Cardiac muscle cell (in vitro differentiated cells and primary cell): ENCODE measurements at regions not wholly inside any gene's neighbourhood (a gene's known extent, or its start where the extent isn't known, plus 50 kb on each side); places are given as distances from the start of the nearest gene placed in this dataset.

Experiments
- DNase-seq, 2 donors: peaks; one replicate each; pipeline versions ENCODE4 v3.0.0 to v3.0.0-alpha.2; 2010 to 2017; ENCODE audit warnings: low read depth in 1 of 2, low spot score in 1 of 2
- H3K27ac ChIP-seq: fragments of 200-600 bp; sonication (generic); 2 replicates; pipeline ENCODE4 v1.5.1; 2016
- H3K27me3 ChIP-seq: fragments of 200-600 bp; sonication (generic); 2 replicates; pipeline ENCODE4 v1.6.0; 2016; ENCODE audit warnings: control low read depth
- H3K36me3 ChIP-seq: fragments of 200-600 bp; sonication (generic); 2 replicates; pipeline ENCODE4 v1.5.1; 2016; ENCODE audit warnings: control low read depth
- H3K4me1 ChIP-seq: fragments of 200-600 bp; sonication (generic); 2 replicates; pipeline ENCODE4 v1.8.1; 2017; ENCODE audit warnings: low read depth, mild to moderate bottlenecking, mixed run types
- H3K4me3 ChIP-seq: fragments of 200-600 bp; sonication (generic); 2 replicates; pipeline ENCODE4 v1.5.1; 2016; ENCODE audit warnings: mild to moderate bottlenecking
- H3K9me3 ChIP-seq: fragments of 200-600 bp; sonication (generic); 2 replicates; pipeline ENCODE4 v1.5.1; 2017; ENCODE audit warnings: low read depth, mild to moderate bottlenecking, control low read depth
- TF ChIP-seq, protein P1 (sequence below): IDR thresholded peaks from 2 replicates; pipeline ENCODE4 v1.5.1; 2012; ENCODE audit warnings: low read depth, mild to moderate bottlenecking, low read length

DNA sequence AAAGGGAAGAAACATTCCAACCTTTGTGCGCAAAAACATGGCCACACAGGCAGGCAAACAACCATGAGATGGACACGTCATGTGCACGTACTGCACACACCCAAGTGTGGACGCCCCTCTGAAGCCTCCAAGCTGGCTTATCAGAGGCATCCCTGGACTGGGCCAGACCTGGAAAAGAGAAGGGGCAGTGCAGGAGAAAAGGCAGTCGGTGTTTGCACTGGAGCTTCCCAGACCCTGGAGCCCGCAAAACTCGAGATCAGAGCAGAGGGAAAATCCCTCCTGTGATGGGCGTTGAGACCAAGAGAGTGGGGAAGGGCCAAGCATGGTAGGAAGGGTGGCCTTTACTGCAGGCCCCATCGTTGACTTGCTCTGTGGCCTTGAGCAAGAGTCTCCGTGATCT lies 269.5 kb downstream of the CYRIA start:
- TF ChIP-seq, protein P1, sequence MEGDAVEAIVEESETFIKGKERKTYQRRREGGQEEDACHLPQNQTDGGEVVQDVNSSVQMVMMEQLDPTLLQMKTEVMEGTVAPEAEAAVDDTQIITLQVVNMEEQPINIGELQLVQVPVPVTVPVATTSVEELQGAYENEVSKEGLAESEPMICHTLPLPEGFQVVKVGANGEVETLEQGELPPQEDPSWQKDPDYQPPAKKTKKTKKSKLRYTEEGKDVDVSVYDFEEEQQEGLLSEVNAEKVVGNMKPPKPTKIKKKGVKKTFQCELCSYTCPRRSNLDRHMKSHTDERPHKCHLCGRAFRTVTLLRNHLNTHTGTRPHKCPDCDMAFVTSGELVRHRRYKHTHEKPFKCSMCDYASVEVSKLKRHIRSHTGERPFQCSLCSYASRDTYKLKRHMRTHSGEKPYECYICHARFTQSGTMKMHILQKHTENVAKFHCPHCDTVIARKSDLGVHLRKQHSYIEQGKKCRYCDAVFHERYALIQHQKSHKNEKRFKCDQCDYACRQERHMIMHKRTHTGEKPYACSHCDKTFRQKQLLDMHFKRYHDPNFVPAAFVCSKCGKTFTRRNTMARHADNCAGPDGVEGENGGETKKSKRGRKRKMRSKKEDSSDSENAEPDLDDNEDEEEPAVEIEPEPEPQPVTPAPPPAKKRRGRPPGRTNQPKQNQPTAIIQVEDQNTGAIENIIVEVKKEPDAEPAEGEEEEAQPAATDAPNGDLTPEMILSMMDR, result no peak
- Histone ChIP-seq H3K9me3 (no peaks in the 10 kb centered on the region), H3K27ac (no peak overlapping the region), H3K36me3 (no peaks in the 10 kb centered on the region), H3K4me1 (peaks cover 15% of the 10 kb centered on the region), H3K27me3 (no peaks in the 10 kb centered on the region), H3K4me3 (no peak overlapping the region)
- DNase-seq, result no peak

GRCh38 chr2:16395601-16396000 lies 270.0 kb downstream of the CYRIA start:
- no peak overlapping the region for H3K27ac ChIP-seq
- TF ChIP-seq, protein P1, result no peak
- H3K27me3 ChIP-seq, result no peaks in the 10 kb centered on the region
- no peak for DNase-seq
- H3K4me1 ChIP-seq, result peaks cover 15% of the 10 kb centered on the region
- H3K9me3 ChIP-seq, result no peaks in the 10 kb centered on the region
- H3K36me3 ChIP-seq, result no peaks in the 10 kb centered on the region
- no peak overlapping the region for H3K4me3 ChIP-seq

DNA sequence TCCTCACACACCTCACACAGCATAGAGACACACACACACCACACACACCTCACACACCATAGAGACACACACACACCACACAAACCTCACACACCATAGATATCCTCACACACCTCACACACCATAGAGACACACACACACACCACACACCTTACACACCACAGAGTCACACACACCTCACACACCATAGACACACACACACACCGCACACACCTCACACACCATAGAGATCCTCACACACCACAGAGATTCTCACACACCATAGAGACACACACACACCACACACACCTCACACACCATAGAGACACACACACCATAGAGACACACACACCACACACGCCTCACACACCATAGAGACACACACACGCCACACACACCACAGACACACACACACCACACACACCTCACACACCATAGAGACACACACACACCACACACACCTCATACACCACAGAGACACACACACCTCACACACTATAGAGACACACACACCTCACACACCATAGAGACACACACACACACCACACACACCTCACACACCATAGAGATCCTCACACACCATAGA lies 270.6 kb downstream of the CYRIA start:
- no peak for DNase-seq
- peaks cover 10% of the 10 kb centered on the region for H3K4me1 ChIP-seq
- no peak overlapping the region for H3K27ac ChIP-seq
- no peaks in the 10 kb centered on the region for H3K27me3 ChIP-seq
- no peaks in the 10 kb centered on the region for H3K36me3 ChIP-seq
- no peak overlapping the region for H3K4me3 ChIP-seq
- H3K9me3 ChIP-seq, result no peaks in the 10 kb centered on the region
- TF ChIP-seq, protein P1, result no peak

DNA sequence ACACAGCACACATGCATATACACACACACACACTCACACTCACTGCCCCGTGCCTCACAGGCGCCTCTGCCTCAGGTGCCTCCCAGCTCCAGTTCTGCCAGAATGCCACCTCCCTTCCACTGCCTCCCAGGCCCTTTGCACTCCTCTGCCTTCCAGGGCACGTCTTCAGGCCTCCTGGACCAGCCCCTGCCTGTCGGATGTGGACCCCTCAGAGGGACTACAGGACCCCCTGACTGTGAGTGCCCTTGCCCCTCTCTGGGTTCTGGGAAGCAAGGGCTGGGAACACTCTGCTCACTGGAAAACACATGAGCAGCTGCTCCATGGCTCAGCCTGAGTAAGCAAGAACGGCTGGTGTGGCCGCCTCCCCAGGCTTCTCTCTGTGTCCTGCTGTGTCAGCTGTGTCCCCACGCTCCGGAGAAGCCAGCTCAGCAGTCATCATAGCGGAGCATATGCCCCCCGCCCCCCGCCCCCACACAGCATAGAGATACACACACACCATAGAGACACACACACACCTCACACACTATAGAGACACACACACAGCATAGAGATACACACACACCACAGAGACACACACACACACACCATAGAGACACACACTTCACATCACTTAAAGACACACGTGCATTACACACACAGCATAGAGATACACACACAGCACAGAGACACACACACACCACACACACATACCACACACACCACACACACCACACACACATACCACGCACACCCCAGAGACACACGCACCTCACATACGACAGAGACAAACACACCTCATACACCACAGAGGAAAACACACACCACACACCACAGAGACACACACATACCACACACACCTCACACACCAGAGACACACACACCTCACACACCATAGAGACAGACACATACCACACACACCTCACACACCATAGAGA lies 271.3 kb downstream of the CYRIA start:
- Histone ChIP-seq H3K4me3 (no peak overlapping the region), H3K36me3 (no peaks in the 10 kb centered on the region), H3K9me3 (no peaks in the 10 kb centered on the region), H3K27me3 (no peaks in the 10 kb centered on the region), H3K4me1 (peaks cover 6% of the 10 kb centered on the region), H3K27ac (peak overlapping the region; percentile 58)
- TF ChIP-seq, protein P1, result no peak
- DNase-seq, result peak in 1 of 2 donors; percentile 52

DNA sequence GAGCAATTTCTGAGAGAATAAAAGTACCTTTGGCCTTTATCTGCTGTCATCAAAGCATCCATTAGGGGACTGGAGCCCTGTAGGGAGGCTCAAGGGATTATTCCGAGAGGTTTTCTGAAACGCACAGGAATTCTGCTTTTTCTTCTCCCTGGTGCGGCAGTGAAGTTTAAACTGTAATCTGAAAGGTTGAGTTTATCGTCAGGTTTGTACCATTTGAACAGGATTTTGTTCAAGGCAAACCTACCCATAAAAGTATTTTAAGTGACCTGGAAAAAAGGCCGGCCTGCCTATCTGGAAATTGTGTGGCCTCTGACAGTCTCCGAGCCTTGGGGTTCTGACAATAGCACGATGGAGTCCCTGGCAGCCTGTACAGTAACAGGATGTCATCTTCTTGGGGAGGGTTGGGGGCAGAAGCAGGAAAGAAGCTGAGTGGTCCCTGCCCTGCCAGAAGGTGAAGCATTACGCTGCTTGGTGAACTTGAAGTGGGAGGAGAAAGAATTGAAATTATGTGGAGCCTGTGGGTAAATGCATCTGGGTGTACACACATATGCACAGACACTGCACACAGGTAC lies 272.0 kb downstream of the CYRIA start:
- Histone ChIP-seq H3K4me3 (no peak overlapping the region), H3K27me3 (no peaks in the 10 kb centered on the region), H3K27ac (peak overlapping the region; percentile 58), H3K4me1 (peaks cover 6% of the 10 kb centered on the region), H3K9me3 (no peaks in the 10 kb centered on the region), H3K36me3 (no peaks in the 10 kb centered on the region)
- no peak for DNase-seq
- TF ChIP-seq, protein P1, result no peak
